PC-9 (cell line): ENCODE measurements at regions not wholly inside any gene's neighbourhood (a gene's known extent, or its start where the extent isn't known, plus 50 kb on each side); places are given as distances from the start of the nearest gene placed in this dataset.

Source experiments
- BruUV-seq: library from RNA; stranded (reverse); fragments of 400-500 nt; replicated peaks from 2 replicates; lab custom pipeline; 2021; lab: Mats Ljungman, UMichigan
- CTCF ChIA-PET: fragments of 300-600 bp; sonication (Branson Sonifier 250); formaldehyde crosslinking; loops from one replicate; lab custom pipeline; 2022; ENCODE audit warnings: antibody characterized with exemption; lab: Charles Lee
- POLR2A ChIA-PET: fragments of 300-600 bp; sonication (Branson Sonifier 250); formaldehyde crosslinking; loops from one replicate; lab custom pipeline; 2022; ENCODE audit warnings: antibody characterized with exemption; ENCODE audit not compliant: unreplicated experiment; lab: Charles Lee
- DNase-seq, 2 experiments: peaks; one replicate each; pipeline versions ENCODE4 v3.0.0 to v3.0.0-alpha.2; 2015 to 2022; ENCODE audit warnings: mixed read lengths in 1 of 2
- H2AFZ ChIP-seq: fragments of 200-600 bp; sonication (generic); 2 replicates; pipeline ENCODE4 v1.8.1; 2017; ENCODE audit warnings: antibody characterized with exemption
- H3F3A ChIP-seq: fragments of 200-600 bp; sonication (generic); 2 replicates; pipeline ENCODE4 v1.8.1; 2017; ENCODE audit warnings: antibody characterized with exemption, mild to moderate bottlenecking, low read depth; ENCODE audit not compliant: insufficient read depth
- H3K27ac ChIP-seq: fragments of 200-600 bp; sonication (generic); 2 replicates; pipeline ENCODE4 v1.6.1; 2016; ENCODE audit warnings: mixed run types
- H3K27me3 ChIP-seq: fragments of 200-600 bp; sonication (generic); 2 replicates; pipeline ENCODE4 v1.6.1; 2016; ENCODE audit warnings: low read depth, mixed run types; ENCODE audit not compliant: insufficient read depth
- H3K36me3 ChIP-seq: fragments of 200-600 bp; sonication (generic); 2 replicates; pipeline ENCODE4 v1.6.1; 2016; ENCODE audit warnings: low read depth, mixed run types
- H3K4me1 ChIP-seq: fragments of 200-600 bp; sonication (generic); replicated peaks from 2 replicates; pipeline ENCODE4 v1.6.1; 2016; ENCODE audit warnings: mixed run types; ENCODE audit not compliant: insufficient read depth
- H3K4me2 ChIP-seq: fragments of 200-600 bp; sonication (generic); 2 replicates; pipeline ENCODE4 v1.6.1; 2017; ENCODE audit warnings: mixed run types
- H3K4me3 ChIP-seq: fragments of 200-600 bp; sonication (generic); 2 replicates; pipeline ENCODE4 v1.6.1; 2016; ENCODE audit warnings: mixed run types
- H3K79me2 ChIP-seq: fragments of 200-600 bp; sonication (generic); 2 replicates; pipeline ENCODE4 v1.6.1; 2017; ENCODE audit warnings: low read depth, mixed run types
- H3K9me2 ChIP-seq: fragments of 200-600 bp; sonication (generic); 2 replicates; pipeline ENCODE4 v1.8.1; 2017; ENCODE audit warnings: mild to moderate bottlenecking; ENCODE audit not compliant: insufficient read depth
- H3K9me3 ChIP-seq: fragments of 200-600 bp; sonication (generic); 2 replicates; pipeline ENCODE4 v1.8.1; 2016; ENCODE audit warnings: low read depth; ENCODE audit not compliant: insufficient read depth
- H4K20me1 ChIP-seq: fragments of 200-600 bp; sonication (generic); 2 replicates; pipeline ENCODE4 v1.8.1; 2017; ENCODE audit not compliant: insufficient read depth
- EZH2 ChIP-seq: fragments of 200-600 bp; sonication (generic); IDR thresholded peaks from 2 replicates; pipeline ENCODE4 v1.8.0; 2017; ENCODE audit warnings: antibody characterized with exemption, low read depth
- intact Hi-C: fragments of 100-400 bp; cut with micrococcal nuclease; formaldehyde crosslinking; loops from one replicate; pipeline ENCODE4 v1.10.0; 2022; ENCODE audit not compliant: unreplicated experiment
- TF ChIP-seq, protein P1 (sequence below): fragments of 200-600 bp; sonication (generic); conservative IDR thresholded peaks from 2 replicates; pipeline ENCODE4 v1.6.1; 2017; ENCODE audit warnings: mixed run types, antibody characterized with exemption, mild to moderate bottlenecking, moderate library complexity

- H3K4me3 ChIP-seq: no peak overlapping the region
- H3K36me3 ChIP-seq: no peaks in the 10 kb centered on the region
- H2AFZ ChIP-seq: no peak overlapping the region
- no peaks in the 10 kb centered on the region for H3K79me2 ChIP-seq
- no peaks in the 10 kb centered on the region for H4K20me1 ChIP-seq
- peaks cover 19% of the 10 kb centered on the region for H3K4me1 ChIP-seq
- no peak for TF ChIP-seq EZH2
- TF ChIP-seq, protein P1, sequence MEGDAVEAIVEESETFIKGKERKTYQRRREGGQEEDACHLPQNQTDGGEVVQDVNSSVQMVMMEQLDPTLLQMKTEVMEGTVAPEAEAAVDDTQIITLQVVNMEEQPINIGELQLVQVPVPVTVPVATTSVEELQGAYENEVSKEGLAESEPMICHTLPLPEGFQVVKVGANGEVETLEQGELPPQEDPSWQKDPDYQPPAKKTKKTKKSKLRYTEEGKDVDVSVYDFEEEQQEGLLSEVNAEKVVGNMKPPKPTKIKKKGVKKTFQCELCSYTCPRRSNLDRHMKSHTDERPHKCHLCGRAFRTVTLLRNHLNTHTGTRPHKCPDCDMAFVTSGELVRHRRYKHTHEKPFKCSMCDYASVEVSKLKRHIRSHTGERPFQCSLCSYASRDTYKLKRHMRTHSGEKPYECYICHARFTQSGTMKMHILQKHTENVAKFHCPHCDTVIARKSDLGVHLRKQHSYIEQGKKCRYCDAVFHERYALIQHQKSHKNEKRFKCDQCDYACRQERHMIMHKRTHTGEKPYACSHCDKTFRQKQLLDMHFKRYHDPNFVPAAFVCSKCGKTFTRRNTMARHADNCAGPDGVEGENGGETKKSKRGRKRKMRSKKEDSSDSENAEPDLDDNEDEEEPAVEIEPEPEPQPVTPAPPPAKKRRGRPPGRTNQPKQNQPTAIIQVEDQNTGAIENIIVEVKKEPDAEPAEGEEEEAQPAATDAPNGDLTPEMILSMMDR: no peak
- H3K27ac ChIP-seq: 0 out of 2 replicates have a peak overlapping the region, but pooled peaks have one; percentile 3
- H3K9me3 ChIP-seq: 0 out of 2 replicates have a peak, but pooled peaks cover 6% of the 10 kb centered on the region
- peaks cover 4% of the 10 kb centered on the region; the same call in 1 of the 2 replicates for H3F3A ChIP-seq
- no peak overlapping the region for H3K4me2 ChIP-seq
- DNase-seq: no peak
- H3K9me2 ChIP-seq: no peaks in the 10 kb centered on the region; the same call in 1 of the 2 replicates
- CTCF ChIA-PET: no interaction called here
- no peaks in the 10 kb centered on the region for H3K27me3 ChIP-seq
- intact Hi-C loops: no loop called here
- no TSS peak for BruUV-seq
- POLR2A ChIA-PET: no interaction called here
These were observed 161.3 kb upstream of the CBLB start for GRCh38 chr3:106029954-106030626.

DNA sequence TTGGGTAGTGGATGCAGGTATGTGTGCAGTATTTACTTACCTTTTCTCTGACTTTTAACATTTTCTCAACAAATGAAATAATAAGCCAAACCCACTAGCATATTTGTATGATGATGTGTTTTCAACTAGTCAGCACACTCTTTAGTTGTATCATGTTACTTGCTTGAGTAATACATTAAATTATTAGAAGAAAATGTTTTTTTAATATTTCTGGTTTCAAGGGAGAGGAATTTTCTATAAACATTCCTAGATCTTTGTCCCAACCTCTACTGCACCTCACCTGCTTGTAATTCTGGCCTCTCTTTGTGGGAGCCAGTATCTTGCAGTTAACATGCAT lies 161.8 kb upstream of the CBLB start:
- Histone ChIP-seq H3K4me1 (peaks cover 14% of the 10 kb centered on the region), H3K9me2 (no peaks in the 10 kb centered on the region; the same call in 1 of the 2 replicates), H4K20me1 (no peaks in the 10 kb centered on the region), H3K27me3 (no peaks in the 10 kb centered on the region), H3K4me3 (no peak overlapping the region), H3K4me2 (0 out of 2 replicates have a peak overlapping the region, but pooled peaks have one; percentile 8), H3K9me3 (0 out of 2 replicates have a peak, but pooled peaks cover 6% of the 10 kb centered on the region), H3K36me3 (no peaks in the 10 kb centered on the region), H3K79me2 (no peaks in the 10 kb centered on the region), H2AFZ (no peak overlapping the region), H3K27ac (0 out of 2 replicates have a peak overlapping the region, but pooled peaks have one; percentile 3), H3F3A (peaks cover 4% of the 10 kb centered on the region; the same call in 1 of the 2 replicates)
- POLR2A ChIA-PET: no interaction called here
- BruUV-seq: no TSS peak
- TF ChIP-seq, protein P1: no peak
- no peak for TF ChIP-seq EZH2
- intact Hi-C loops: no loop called here
- DNase-seq: peak in 1 of 2 experiments; percentile 57
- CTCF ChIA-PET: no interaction called here

- no peak for DNase-seq
- Histone ChIP-seq H3K4me1 (peaks cover 13% of the 10 kb centered on the region), H3K4me2 (no peak overlapping the region), H3K9me3 (0 out of 2 replicates have a peak, but pooled peaks cover 6% of the 10 kb centered on the region), H2AFZ (no peak overlapping the region), H3K36me3 (no peaks in the 10 kb centered on the region), H3K4me3 (no peak overlapping the region), H3F3A (peaks cover 4% of the 10 kb centered on the region; the same call in 1 of the 2 replicates), H3K9me2 (no peaks in the 10 kb centered on the region; the same call in 1 of the 2 replicates), H3K79me2 (no peaks in the 10 kb centered on the region), H3K27me3 (no peaks in the 10 kb centered on the region), H3K27ac (no peak overlapping the region), H4K20me1 (no peaks in the 10 kb centered on the region)
- CTCF ChIA-PET: no interaction called here
- no TSS peak for BruUV-seq
- POLR2A ChIA-PET: no interaction called here
- intact Hi-C loops: no loop called here
- TF ChIP-seq, protein P1: no peak
- no peak for TF ChIP-seq EZH2
These were observed 163.7 kb upstream of the CBLB start for GRCh38 chr3:106032479-106032878.
